ENCODE measurements at regions not wholly inside any gene's neighbourhood (a gene's known extent, or its start where the extent isn't known, plus 50 kb on each side); places are given as distances from the start of the nearest gene placed in this dataset.

DNA sequence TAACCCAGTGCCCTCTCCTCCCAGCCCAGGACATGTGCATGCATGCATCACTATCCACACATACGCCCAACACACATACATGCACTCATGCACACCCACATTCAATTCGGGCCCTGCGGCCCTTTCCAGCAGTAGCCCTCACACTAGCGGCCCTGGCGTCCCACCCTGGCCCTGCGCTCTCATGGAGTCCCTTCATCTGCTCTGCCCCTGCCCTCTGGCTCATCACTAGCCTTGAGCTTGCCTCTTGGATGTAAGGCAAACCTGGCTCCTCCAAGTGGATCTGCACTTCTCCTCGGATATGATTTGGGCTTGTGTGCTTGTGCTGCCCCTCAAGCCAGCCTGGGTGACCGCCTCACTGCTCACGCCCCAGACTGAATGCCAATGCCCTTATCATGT is 147.2 kb downstream of the SEC61B start (continued):
- TF ChIP-seq ADNP (CRISPR knock-in tag; IDR thresholded peaks at IDR 0.05) (no peak), ZNF792 (CRISPR knock-in tag; IDR thresholded peaks at IDR 0.05) (no peak), ZNF777 (CRISPR knock-in tag; IDR thresholded peaks at IDR 0.05) (no peak), CEBPG (CRISPR knock-in tag; IDR thresholded peaks at IDR 0.05) (no peak), MLLT10 (CRISPR knock-in tag; IDR thresholded peaks at IDR 0.05) (no peak), ZHX2 (IDR thresholded peaks at IDR 0.05; ENCODE audit: low read depth) (no peak), ZHX2 (CRISPR knock-in tag; IDR thresholded peaks at IDR 0.05; ENCODE audit: borderline replicate concordance) (no peak), KLF13 (CRISPR knock-in tag; IDR thresholded peaks at IDR 0.05) (no peak)

DNA sequence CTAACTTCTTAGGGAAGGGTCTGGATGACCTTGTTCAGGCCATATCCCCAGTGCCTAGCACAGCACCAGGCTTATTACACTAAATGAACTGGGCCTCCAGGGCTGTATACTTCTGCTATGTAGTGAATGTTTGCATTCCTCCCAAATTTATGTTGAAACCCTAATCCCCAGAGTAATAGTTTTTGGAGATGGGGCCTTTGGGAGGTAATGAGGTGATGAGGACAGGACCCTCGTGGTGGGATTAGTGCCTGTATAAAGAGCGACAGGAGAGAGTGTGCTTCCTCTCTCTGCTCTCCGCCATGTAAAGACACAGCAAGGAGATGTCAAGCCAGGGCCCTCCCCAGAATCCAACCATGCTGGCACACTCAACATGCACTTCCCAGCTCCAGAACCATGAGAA is 148.3 kb downstream of the SEC61B start:
- Histone ChIP-seq H3K4me3 (replicated peaks in 1 of 3; ENCODE audit: insufficient read depth in 1 of 3, low read depth in 2 of 3, low read length in 3 of 3) (no peak overlapping the region), H3K36me3 (replicated peaks in 1 of 2; ENCODE audit: control insufficient read depth in 1 of 2, insufficient read depth in 2 of 2, low read length in 2 of 2) (no peaks in the 10 kb centered on the region), H3K4me1 (ENCODE audit: insufficient read depth, low read length) (no peaks in the 10 kb centered on the region), H3K27ac (ENCODE audit: extremely low read length, insufficient read depth, low read length) (no peak overlapping the region), H3K4me2 (ENCODE audit: low read depth, low read length) (no peak overlapping the region), H3K79me2 (ENCODE audit: insufficient read depth, low read length) (no peaks in the 10 kb centered on the region), H3K9ac (ENCODE audit: insufficient read depth, low read depth, low read length) (no peak overlapping the region), H3K9me3 (ENCODE audit: low read length) (no peaks in the 10 kb centered on the region), H4K20me1 (ENCODE audit: insufficient read depth, low read length) (no peaks in the 10 kb centered on the region), H2AFZ (ENCODE audit: low read length) (no peak overlapping the region), H3K27me3 (ENCODE audit: control insufficient read depth in 1 of 2, insufficient read depth in 2 of 2, low read length in 2 of 2) (peaks cover 3 to 35% of the 10 kb centered on the region in 2 experiments; a peak in 3 of 5 replicates)
- ChIA-PET POLR2A (no interaction called here), CTCF (ENCODE audit: low intra/inter-chr PET ratio, low total read pairs) (no interaction called here)
- FAIRE-seq (no peak), ATAC-seq (no peak), DNase-seq (ENCODE audit: low spot score) (no peak)
- WGBS (ENCODE audit: low lambda C conversion rate), result 53% methylated on average over 3 of the region's 3 CpGs
- BruUV-seq (replicated peaks), result no TSS peak
- intact Hi-C loops (cut with micrococcal nuclease; ENCODE audit: unreplicated experiment), result no loop called here
- in situ Hi-C loops (cut with HindIII; ENCODE audit: extremely low pct_ligation_motif_present, low pct_unique_long_range_greater_than_20kb), result no loop called here
- TF ChIP-seq CCAR2 (optimal IDR thresholded peaks at IDR 0.05; ENCODE audit: low read depth, low read length) (no peak), U2AF2 (IDR thresholded peaks at IDR 0.05; ENCODE audit: low read depth, low read length) (no peak), SRSF1 (optimal IDR thresholded peaks at IDR 0.05; ENCODE audit: low read depth, low read length) (no peak), ZNF550 (CRISPR knock-in tag; IDR thresholded peaks at IDR 0.05; ENCODE audit: borderline replicate concordance) (no peak), HOXA7 (CRISPR knock-in tag; IDR thresholded peaks at IDR 0.05) (no peak), NR0B2 (CRISPR knock-in tag; IDR thresholded peaks at IDR 0.05) (no peak), HNF4A (CRISPR knock-in tag; IDR thresholded peaks at IDR 0.05) (no peak), ZNF713 (CRISPR knock-in tag; IDR thresholded peaks at IDR 0.05) (no peak)
- TF ChIP-seq, protein P1, sequence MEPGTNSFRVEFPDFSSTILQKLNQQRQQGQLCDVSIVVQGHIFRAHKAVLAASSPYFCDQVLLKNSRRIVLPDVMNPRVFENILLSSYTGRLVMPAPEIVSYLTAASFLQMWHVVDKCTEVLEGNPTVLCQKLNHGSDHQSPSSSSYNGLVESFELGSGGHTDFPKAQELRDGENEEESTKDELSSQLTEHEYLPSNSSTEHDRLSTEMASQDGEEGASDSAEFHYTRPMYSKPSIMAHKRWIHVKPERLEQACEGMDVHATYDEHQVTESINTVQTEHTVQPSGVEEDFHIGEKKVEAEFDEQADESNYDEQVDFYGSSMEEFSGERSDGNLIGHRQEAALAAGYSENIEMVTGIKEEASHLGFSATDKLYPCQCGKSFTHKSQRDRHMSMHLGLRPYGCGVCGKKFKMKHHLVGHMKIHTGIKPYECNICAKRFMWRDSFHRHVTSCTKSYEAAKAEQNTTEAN (CRISPR knock-in tag; conservative IDR thresholded peaks at IDR 0.05), result no peak
